Fibroblast of pulmonary artery (primary cell): ENCODE measurements at regions not wholly inside any gene's neighbourhood (a gene's known extent, or its start where the extent isn't known, plus 50 kb on each side); places are given as distances from the start of the nearest gene placed in this dataset.

Experiments used
- DNase-seq: peaks from one replicate; pipeline ENCODE4 v3.0.0-alpha.2; 2010; ENCODE audit warnings: low read depth
- H3K4me3 ChIP-seq: replicated peaks from 2 replicates; pipeline ENCODE4 v1.5.1; 2011; ENCODE audit warnings: low read depth, mild to moderate bottlenecking, control low read depth, low read length, moderate library complexity
- CTCF ChIP-seq: IDR thresholded peaks from 2 replicates; pipeline ENCODE4 v1.5.1; 2011; ENCODE audit warnings: mild to moderate bottlenecking, control low read depth, low read length, inconsistent platforms; ENCODE audit errors: missing control alignments

- no peak overlapping the region for H3K4me3 ChIP-seq
- no peak for TF ChIP-seq CTCF
- DNase-seq = no peak
Observed at GRCh38 chr1:58890609-58891008, 106.8 kb upstream of the JUN start.

GRCh38 chr1:58891347-58891746 is 107.5 kb upstream of the JUN start:
- no peak overlapping the region for H3K4me3 ChIP-seq
- DNase-seq = no peak
- no peak for TF ChIP-seq CTCF

GRCh38 chr1:58893257-58893869 is 109.5 kb upstream of the JUN start:
- H3K4me3 ChIP-seq = no peak overlapping the region
- peak; percentile 53 for DNase-seq
- no peak for TF ChIP-seq CTCF

- H3K4me3 ChIP-seq = no peak overlapping the region
- TF ChIP-seq CTCF = no peak
- no peak for DNase-seq
Observed at GRCh38 chr1:58895082-58895481, 111.2 kb upstream of the JUN start.

- TF ChIP-seq CTCF = no peak
- H3K4me3 ChIP-seq = no peak overlapping the region
- DNase-seq = no peak
Observed at GRCh38 chr1:58895559-58896145, 111.8 kb upstream of the JUN start.

GRCh38 chr1:58896246-58897183 is 112.7 kb upstream of the JUN start:
- no peak for DNase-seq
- no peak for TF ChIP-seq CTCF
- H3K4me3 ChIP-seq = no peak overlapping the region
